Adrenal gland (tissue), 9 donors: ENCODE measurements at regions not wholly inside any gene's neighbourhood (a gene's known extent, or its start where the extent isn't known, plus 50 kb on each side); places are given as distances from the start of the nearest gene placed in this dataset.

Experiments used
- DNase-seq, 7 donors: peaks; one replicate each; pipeline ENCODE4 v3.0.0-alpha.2; 2019 to 2020
- H3K27ac ChIP-seq, 5 donors: fragments of 200-600 bp; sonication (generic) in 4 of 5; 1 replicate in 3 of 5; 2 replicates in 2 of 5; pipeline versions ENCODE4 v1.5.1 to v1.8.0; 2016 to 2020; ENCODE audit warnings: mild to moderate bottlenecking in 1 of 5
- H3K27me3 ChIP-seq: fragments of 200-600 bp; 2 replicates; pipeline ENCODE4 v1.8.0; 2021
- H3K36me3 ChIP-seq, 2 donors: fragments of 200-600 bp; replicated peaks in 1 of 2; 1 replicate in 1 of 2; 2 replicates in 1 of 2; pipeline versions ENCODE4 v1.5.1 to v1.8.0; 2018 to 2022
- H3K4me1 ChIP-seq, 2 donors: fragments of 200-600 bp; replicated peaks in 1 of 2; 1 replicate in 1 of 2; 2 replicates in 1 of 2; pipeline versions ENCODE4 v1.5.1 to v1.8.0; 2018 to 2021
- H3K4me3 ChIP-seq, 4 donors: fragments of 200-600 bp; sonication (generic) in 3 of 4; one replicate each; pipeline ENCODE4 v1.5.1; 2016 to 2018
- H3K9me3 ChIP-seq, 3 donors: fragments of 200-600 bp; sonication (generic) in 1 of 3; replicated peaks in 1 of 3; 1 replicate in 2 of 3; 2 replicates in 1 of 3; pipeline versions ENCODE4 v1.5.1 to v1.8.0; 2016 to 2021
- POLR2A ChIP-seq, 2 donors: fragments of 450-650 bp; IDR thresholded peaks; one replicate each; pipeline ENCODE4 v1.6.1; 2017; ENCODE audit warnings: antibody characterized with exemption in 2 of 2, mild to moderate bottlenecking in 2 of 2, moderate library complexity in 1 of 2
- WGBS, 4 donors: extraction: QIAGEN DNeasy Blood & Tissue Kit in 2 of 4; methylation state at CpG; one replicate each; pipeline versions ENCODE4 v1.1.5 to v1.1.7; 2013 to 2017; 5-methylcytosine and 5-hydroxymethylcytosine counted together
- intact Hi-C, 2 donors: fragments of 100-400 bp; cut with DNase I; formaldehyde crosslinking; loops; one replicate each; pipeline versions ENCODE4 v1.14.1 to v1.15.0; 2022 to 2023
- TF ChIP-seq, protein P1 (sequence below), 6 experiments: fragments of 450-650 bp in 4 of 6; fragments of 200-600 bp in 2 of 6; sonication (generic) in 1 of 6; IDR thresholded peaks; 1 replicate in 5 of 6; 2 replicates in 1 of 6; pipeline versions ENCODE4 v1.5.1 to v1.8.0; 2016 to 2021; ENCODE audit warnings: antibody characterized with exemption in 6 of 6, mild to moderate bottlenecking in 2 of 6, moderate library complexity in 1 of 6
- donor health status: healthy with polysubstance abuse.
- donor health status: Bipolar disorder and iron deficiency.
- donor health status: DM: yes; HTN: yes; CAD: no.
- donor health status: DM: no; HTN: no; CAD: no.
- donor health status: DM: no; HTN: no; CAD: no.

DNA sequence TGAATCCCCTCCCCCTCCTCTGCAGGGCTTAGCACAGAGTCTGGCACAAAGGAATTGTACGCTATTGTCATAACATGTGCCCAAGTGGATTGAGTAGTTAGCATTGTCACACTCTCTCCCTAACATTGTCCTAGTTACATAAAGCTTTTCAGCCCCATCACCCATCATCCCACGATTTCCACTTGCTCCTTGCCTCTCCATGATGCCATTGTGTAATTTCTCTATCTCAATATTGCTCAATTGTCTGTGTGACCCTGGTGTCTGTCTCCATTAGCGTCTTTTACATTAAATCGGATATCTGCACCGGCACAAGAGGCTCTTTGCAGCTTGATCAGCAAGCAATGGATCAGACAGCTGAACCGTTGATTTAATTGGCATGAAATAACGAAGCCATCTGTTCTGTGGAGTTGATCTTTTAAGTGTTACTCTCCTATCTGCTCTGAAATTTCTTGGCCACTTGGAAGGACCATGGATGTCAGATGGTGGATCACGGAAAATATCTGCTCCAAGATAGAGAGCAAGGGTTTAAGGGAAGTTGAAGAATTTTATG is 77.0 kb upstream of the HS3ST4 start:
- 68 to 80% (median 74%) methylated on average over 8 of the region's 8 CpGs for WGBS, 4 donors
- no peaks in the 10 kb centered on the region for H3K27me3 ChIP-seq
- no peak for DNase-seq
- no peak overlapping the region for H3K4me3 ChIP-seq
- intact Hi-C loops = no loop called here
- TF ChIP-seq POLR2A (IDR thresholded peaks at IDR 0.05) = no peak
- TF ChIP-seq, protein P1, sequence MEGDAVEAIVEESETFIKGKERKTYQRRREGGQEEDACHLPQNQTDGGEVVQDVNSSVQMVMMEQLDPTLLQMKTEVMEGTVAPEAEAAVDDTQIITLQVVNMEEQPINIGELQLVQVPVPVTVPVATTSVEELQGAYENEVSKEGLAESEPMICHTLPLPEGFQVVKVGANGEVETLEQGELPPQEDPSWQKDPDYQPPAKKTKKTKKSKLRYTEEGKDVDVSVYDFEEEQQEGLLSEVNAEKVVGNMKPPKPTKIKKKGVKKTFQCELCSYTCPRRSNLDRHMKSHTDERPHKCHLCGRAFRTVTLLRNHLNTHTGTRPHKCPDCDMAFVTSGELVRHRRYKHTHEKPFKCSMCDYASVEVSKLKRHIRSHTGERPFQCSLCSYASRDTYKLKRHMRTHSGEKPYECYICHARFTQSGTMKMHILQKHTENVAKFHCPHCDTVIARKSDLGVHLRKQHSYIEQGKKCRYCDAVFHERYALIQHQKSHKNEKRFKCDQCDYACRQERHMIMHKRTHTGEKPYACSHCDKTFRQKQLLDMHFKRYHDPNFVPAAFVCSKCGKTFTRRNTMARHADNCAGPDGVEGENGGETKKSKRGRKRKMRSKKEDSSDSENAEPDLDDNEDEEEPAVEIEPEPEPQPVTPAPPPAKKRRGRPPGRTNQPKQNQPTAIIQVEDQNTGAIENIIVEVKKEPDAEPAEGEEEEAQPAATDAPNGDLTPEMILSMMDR (IDR thresholded peaks at IDR 0.05) = no peak
- no peaks in the 10 kb centered on the region for H3K36me3 ChIP-seq
- no peak overlapping the region for H3K27ac ChIP-seq
- no peaks in the 10 kb centered on the region for H3K4me1 ChIP-seq
- H3K9me3 ChIP-seq = no peaks in the 10 kb centered on the region

DNA sequence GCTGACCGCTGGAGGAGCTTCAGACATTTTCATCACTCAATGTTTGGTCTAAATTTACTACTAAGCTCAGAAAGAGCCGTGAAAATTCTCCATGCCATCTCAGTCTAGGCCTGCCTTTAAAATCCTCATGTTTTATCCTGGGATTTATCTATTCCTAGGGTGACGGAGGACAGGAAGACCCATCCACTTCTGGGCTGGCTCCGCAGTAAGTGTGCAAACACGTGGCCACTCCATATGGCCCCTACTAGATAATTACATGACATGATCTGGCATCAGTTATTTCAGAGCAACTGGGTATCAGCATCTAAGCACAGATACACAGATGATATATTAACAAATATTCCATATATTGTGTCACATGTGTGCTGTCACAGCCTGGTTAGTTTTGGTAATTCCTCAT is 77.8 kb upstream of the HS3ST4 start:
- H3K27me3 ChIP-seq = no peaks in the 10 kb centered on the region
- TF ChIP-seq POLR2A (IDR thresholded peaks at IDR 0.05) = no peak
- TF ChIP-seq, protein P1 (IDR thresholded peaks at IDR 0.05) = no peak
- intact Hi-C loops = no loop called here
- 74 to 81% (median 75%) methylated on average over 5 of the region's 5 CpGs for WGBS, 4 donors
- no peaks in the 10 kb centered on the region for H3K4me1 ChIP-seq
- no peak overlapping the region for H3K4me3 ChIP-seq
- H3K9me3 ChIP-seq = no peaks in the 10 kb centered on the region
- no peak overlapping the region for H3K27ac ChIP-seq
- H3K36me3 ChIP-seq = no peaks in the 10 kb centered on the region
- no peak for DNase-seq

DNA sequence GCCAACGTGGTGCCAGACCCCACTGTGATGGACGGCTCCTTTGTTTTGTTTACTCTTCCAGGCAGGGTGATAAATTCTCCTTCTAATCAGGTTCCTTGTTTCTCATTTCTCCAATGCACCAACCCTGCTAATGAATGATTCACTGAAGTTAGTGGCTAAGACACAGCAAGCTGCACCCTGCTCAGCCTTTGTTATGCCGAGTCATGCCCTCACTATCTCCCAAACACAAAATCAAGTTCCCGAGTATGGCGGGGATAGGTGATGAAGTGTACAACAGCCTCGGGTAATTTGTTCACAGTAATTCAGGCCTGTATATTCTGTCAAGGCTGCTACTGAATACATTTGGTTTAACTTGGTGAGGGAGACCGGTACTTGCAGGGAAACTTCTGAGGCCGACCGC is 83.8 kb upstream of the HS3ST4 start:
- no peak for DNase-seq
- Histone ChIP-seq H3K9me3 (no peaks in the 10 kb centered on the region), H3K27ac (no peak overlapping the region), H3K36me3 (no peaks in the 10 kb centered on the region), H3K4me3 (no peak overlapping the region), H3K27me3 (no peaks in the 10 kb centered on the region), H3K4me1 (no peaks in the 10 kb centered on the region)
- WGBS, 4 donors = 37 to 41% (median 38%) methylated on average over 7 to 9 of the region's 9 CpGs
- intact Hi-C loops = no loop called here
- TF ChIP-seq, protein P1 (IDR thresholded peaks at IDR 0.05) = no peak
- TF ChIP-seq POLR2A (IDR thresholded peaks at IDR 0.05) = no peak

DNA sequence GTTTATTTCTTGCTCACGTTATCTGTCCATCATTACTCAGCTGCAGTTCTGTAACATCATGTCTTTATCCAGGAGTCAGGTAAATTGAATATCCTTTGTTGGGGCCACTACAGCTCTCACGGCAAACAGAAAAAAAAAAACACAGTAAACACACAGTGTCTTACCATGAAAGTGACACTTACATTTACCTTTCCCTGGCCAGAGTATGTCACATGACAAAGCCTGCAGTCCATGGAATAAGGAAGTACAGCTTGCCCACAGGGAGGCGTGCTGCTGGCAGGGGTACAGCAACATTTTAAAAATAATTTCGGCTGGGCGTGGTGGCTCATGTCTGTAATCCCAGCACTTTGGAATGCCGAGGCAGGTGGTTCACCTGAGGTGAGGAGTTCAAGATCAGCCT is 85.7 kb upstream of the HS3ST4 start:
- DNase-seq = no peak
- Histone ChIP-seq H3K27me3 (no peaks in the 10 kb centered on the region), H3K36me3 (no peaks in the 10 kb centered on the region), H3K9me3 (no peaks in the 10 kb centered on the region), H3K4me3 (no peak overlapping the region), H3K4me1 (no peaks in the 10 kb centered on the region), H3K27ac (no peak overlapping the region)
- TF ChIP-seq, protein P1 (IDR thresholded peaks at IDR 0.05) = no peak
- TF ChIP-seq POLR2A (IDR thresholded peaks at IDR 0.05) = no peak
- intact Hi-C loops = no loop called here
- WGBS, 4 donors = 58 to 76% (median 71%) methylated on average over 6 of the region's 6 CpGs
